HPDE6-E6E7 (cell line): ENCODE measurements at regions not wholly inside any gene's neighbourhood (a gene's known extent, or its start where the extent isn't known, plus 50 kb on each side); places are given as distances from the start of the nearest gene placed in this dataset.
A peak's percentile ranks its signal among the peaks of the same experiment; 100 is the strongest.

Experiments used
- DNase-seq: peaks from one replicate; pipeline ENCODE4 v3.0.0; 2011; ENCODE audit warnings: missing footprints; ENCODE audit errors: extremely low spot score

GRCh38 chr2:216808805-216809425 lies 50.9 kb downstream of the TNP1 start:
- no peak for DNase-seq

GRCh38 chr2:216807857-216808272 lies 52.0 kb downstream of the TNP1 start:
- DNase-seq, result no peak

GRCh38 chr2:216804357-216805350 lies 55.2 kb downstream of the TNP1 start:
- DNase-seq, result peak; percentile 16

- no peak for DNase-seq
These were observed 56.1 kb downstream of the TNP1 start for GRCh38 chr2:216803791-216804190.

- DNase-seq, result no peak
These were observed 57.2 kb downstream of the TNP1 start for GRCh38 chr2:216802516-216803215.

- DNase-seq, result no peak
These were observed 59.0 kb downstream of the TNP1 start for GRCh38 chr2:216800836-216801235.

- DNase-seq, result no peak
These were observed 59.9 kb downstream of the TNP1 start for GRCh38 chr2:216799873-216800431.

GRCh38 chr2:216796115-216796840 lies 63.6 kb downstream of the TNP1 start:
- no peak for DNase-seq

GRCh38 chr2:216793386-216793785 lies 66.5 kb downstream of the TNP1 start:
- DNase-seq, result no peak

- DNase-seq, result no peak
These were observed 67.4 kb downstream of the TNP1 start for GRCh38 chr2:216792222-216793021.

GRCh38 chr2:216791303-216791702 lies 68.6 kb downstream of the TNP1 start:
- no peak for DNase-seq

- DNase-seq, result no peak
These were observed 70.8 kb downstream of the TNP1 start for GRCh38 chr2:216789081-216789480.

- no peak for DNase-seq
These were observed 71.9 kb downstream of the TNP1 start for GRCh38 chr2:216787851-216788540.

- DNase-seq, result no peak
These were observed 73.2 kb downstream of the TNP1 start for GRCh38 chr2:216786676-216787075.

- DNase-seq, result no peak
These were observed 75.4 kb downstream of the TNP1 start for GRCh38 chr2:216784456-216784855.

- DNase-seq, result no peak
These were observed 78.2 kb downstream of the TNP1 start for GRCh38 chr2:216781709-216782108.

- no peak for DNase-seq
These were observed 79.0 kb downstream of the TNP1 start for GRCh38 chr2:216780843-216781242.

GRCh38 chr2:216777637-216778273 lies 82.1 kb downstream of the TNP1 start:
- peak; percentile 80 for DNase-seq

- no peak for DNase-seq
These were observed 80.9 kb upstream of the IGFBP5 start for GRCh38 chr2:216776066-216776850.
